Neural cell (in vitro differentiated cells): ENCODE measurements at regions not wholly inside any gene's neighbourhood (a gene's known extent, or its start where the extent isn't known, plus 50 kb on each side); places are given as distances from the start of the nearest gene placed in this dataset.

Source experiments
- EP300 ChIP-seq: fragments of 450-650 bp; conservative IDR thresholded peaks from 2 replicates; pipeline ENCODE4 v1.6.1; 2014; ENCODE audit warnings: antibody characterized with exemption, mild to moderate bottlenecking, moderate library complexity; ENCODE audit not compliant: poor library complexity, severe bottlenecking
- EZH2 ChIP-seq: fragments of 200-600, 300-800 bp; shearing (Covaris generic), sonication (generic); IDR thresholded peaks from 2 replicates; pipeline ENCODE4 v1.6.1; 2014; ENCODE audit warnings: antibody characterized with exemption, low read length, borderline replicate concordance, mild to moderate bottlenecking; ENCODE audit not compliant: insufficient read depth, poor library complexity, severe bottlenecking
- MXI1 ChIP-seq: fragments of 450-650 bp; conservative IDR thresholded peaks from 2 replicates; pipeline ENCODE4 v1.6.1; 2014; ENCODE audit warnings: antibody characterized with exemption, mild to moderate bottlenecking; ENCODE audit not compliant: poor library complexity, severe bottlenecking
- POLR2AphosphoS5 ChIP-seq: IDR thresholded peaks from 2 replicates; pipeline ENCODE4 v1.6.1; 2012
- REST ChIP-seq: IDR thresholded peaks from 2 replicates; pipeline ENCODE4 v1.6.1; 2012; ENCODE audit warnings: borderline replicate concordance
- TAF1 ChIP-seq: IDR thresholded peaks from 2 replicates; pipeline ENCODE4 v1.6.1; 2012; ENCODE audit warnings: low read depth
- TF ChIP-seq, protein P1 (sequence below): fragments of 450-650 bp; IDR thresholded peaks from 2 replicates; pipeline ENCODE4 v1.5.1; 2014; ENCODE audit warnings: antibody characterized with exemption, mild to moderate bottlenecking, moderate library complexity; ENCODE audit not compliant: poor library complexity, severe bottlenecking

DNA sequence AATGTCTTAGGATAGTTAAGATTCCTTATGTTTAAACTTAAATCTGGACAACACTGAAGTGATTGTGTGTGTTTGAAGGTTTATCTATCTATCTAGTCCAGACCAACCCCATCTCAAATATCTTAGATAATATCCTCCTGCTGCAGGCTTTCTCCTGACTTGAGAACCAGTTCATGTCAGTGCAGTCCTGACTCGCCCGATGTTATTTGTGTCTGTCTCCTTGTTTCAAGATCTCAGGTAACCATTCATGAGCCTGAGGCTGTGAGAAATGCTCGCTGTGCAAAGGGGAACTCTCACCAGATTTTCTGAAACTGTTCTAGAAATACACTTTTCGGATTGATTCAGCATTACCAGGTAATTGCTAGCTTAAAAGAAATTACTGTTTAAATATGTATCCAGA lies 356.2 kb downstream of the SNAPC1 start:
- TF ChIP-seq, protein P1, sequence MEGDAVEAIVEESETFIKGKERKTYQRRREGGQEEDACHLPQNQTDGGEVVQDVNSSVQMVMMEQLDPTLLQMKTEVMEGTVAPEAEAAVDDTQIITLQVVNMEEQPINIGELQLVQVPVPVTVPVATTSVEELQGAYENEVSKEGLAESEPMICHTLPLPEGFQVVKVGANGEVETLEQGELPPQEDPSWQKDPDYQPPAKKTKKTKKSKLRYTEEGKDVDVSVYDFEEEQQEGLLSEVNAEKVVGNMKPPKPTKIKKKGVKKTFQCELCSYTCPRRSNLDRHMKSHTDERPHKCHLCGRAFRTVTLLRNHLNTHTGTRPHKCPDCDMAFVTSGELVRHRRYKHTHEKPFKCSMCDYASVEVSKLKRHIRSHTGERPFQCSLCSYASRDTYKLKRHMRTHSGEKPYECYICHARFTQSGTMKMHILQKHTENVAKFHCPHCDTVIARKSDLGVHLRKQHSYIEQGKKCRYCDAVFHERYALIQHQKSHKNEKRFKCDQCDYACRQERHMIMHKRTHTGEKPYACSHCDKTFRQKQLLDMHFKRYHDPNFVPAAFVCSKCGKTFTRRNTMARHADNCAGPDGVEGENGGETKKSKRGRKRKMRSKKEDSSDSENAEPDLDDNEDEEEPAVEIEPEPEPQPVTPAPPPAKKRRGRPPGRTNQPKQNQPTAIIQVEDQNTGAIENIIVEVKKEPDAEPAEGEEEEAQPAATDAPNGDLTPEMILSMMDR, result no peak
- TF ChIP-seq POLR2AphosphoS5 (no peak), REST (no peak), TAF1 (no peak), MXI1 (no peak), EP300 (no peak), EZH2 (no peak)
